ENCODE measurements at regions not wholly inside any gene's neighbourhood (a gene's known extent, or its start where the extent isn't known, plus 50 kb on each side); places are given as distances from the start of the nearest gene placed in this dataset.

DNA sequence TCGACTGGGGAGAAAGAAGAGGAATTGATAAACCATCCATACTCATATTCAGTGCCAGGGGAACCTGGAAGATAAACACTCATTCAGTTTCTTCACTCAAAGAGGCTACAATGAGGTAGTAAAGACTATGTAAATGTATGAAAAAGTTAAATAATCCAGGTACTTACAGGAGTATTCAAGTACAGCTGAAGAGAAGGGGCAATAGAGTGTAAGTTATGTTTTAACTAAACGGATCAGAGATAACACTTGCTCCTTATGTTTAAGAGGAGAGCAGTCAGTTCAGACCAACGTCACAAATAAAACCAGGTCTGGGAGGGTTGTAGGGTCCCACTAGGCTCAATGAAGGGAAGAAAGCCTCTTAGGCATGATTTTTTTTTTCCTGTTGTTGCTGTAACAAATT is 358.3 kb upstream of the SMIM21 start:
- DNase-seq: no peak

DNA sequence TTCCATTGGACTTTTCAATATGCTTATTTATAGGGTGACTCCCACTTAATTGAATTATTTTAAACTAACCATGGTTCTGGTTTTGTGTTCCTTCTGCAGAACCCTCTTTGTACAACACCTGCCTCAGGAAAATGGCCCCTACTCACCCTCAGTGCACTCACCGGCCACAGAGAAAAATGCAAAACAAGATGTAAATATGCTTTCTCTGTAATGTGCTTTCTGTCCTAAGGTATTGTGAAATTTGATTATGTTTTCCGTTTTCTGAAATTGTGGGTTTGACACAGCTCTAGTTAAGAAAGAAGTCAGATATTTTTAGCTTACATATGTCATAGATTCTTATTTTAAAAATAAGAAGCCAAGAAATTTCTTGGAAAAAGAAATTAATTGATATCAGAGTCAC is 357.7 kb upstream of the SMIM21 start:
- DNase-seq: no peak

DNA sequence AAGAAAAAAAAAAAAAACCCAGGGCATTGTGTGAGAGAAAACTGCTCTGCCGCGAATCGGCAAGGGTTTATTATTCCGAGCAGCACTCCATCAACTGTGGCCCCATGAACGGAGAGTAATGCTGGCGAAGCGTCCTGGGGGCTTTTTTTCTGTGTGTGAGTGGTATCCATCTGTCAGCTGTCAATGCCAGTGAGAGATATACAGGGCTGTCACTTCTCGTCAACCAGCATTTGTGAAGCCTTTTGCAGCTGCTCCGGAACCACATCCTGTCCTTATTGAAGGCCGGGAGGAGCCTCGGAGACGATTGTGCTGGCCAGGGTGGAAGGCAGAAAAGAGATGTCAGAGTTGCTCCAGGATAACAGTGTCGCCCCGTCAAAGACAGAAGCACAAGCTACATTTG is 356.9 kb upstream of the SMIM21 start:
- no peak for DNase-seq

DNA sequence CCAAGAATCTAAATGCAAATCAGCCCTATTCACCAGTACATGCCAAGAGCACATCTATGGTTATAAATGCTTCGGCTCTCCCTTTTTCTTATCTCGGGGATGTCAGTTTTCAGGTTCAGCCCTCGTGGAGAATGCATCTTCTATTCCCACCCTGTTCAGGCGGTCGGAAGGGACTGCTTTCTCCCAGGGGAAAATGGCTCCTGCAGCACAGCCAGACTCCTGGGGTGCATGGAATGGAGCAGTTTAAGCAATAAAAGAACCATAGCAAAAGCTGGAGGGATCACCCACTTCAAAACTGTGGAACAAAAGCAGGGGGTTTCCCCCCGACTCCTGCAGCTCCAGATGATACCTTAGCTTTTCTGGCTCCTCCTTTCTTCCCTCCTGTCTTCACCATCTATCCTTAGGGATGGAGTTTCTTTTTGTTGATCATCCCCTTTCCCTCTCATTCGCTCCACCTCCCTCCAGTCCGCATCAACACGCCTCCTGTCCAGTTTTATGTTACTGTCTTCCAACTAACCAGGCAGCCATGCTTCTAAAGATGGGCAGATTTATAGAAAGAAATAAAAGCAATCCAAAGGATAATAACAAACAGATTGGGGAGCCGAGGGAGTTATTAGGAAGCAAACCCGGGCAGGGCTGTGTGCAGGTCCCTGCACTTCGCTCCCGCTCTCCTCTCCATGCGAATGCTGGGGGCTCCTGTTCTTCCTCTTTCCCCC is 356.2 kb upstream of the SMIM21 start:
- no peak for DNase-seq

DNA sequence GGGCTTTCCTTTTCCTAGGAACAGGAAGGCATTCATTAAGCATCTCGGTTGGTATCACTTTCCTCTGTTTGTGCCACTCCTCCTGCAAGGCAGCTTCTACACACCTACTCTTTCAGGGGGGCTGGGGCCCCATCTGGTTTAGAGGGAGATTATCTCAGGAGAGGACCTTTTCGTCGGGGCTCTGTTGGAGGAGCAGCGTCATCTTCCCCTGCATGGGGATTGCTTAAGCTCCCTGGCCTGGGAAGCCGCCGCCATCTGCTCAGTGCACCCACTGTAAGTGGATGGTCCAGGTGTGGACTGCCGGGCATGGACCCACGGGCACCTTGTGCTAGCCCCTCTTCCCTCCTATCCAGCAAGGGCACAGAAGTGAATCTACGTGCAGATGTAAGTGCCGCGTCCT is 355.3 kb upstream of the SMIM21 start:
- DNase-seq: no peak

DNA sequence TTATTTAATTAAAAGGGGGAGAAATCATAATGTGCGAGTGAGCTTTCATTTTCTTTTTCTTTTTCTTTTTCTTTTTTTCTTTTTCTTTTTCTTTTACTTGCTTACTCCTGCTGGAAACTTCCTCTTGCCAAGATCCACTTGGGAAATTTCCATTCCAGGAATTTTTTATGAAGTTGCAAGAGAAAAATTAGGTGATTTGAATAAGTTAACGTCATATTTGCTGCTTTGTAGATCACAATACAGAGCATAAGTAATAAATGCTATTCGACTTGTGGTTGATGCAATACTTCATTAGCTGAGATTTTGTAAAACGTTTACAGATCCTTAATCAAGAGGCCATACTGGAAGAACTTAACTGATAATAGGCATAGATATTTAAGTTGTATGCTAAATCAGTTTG is 354.7 kb upstream of the SMIM21 start:
- no peak for DNase-seq

DNA sequence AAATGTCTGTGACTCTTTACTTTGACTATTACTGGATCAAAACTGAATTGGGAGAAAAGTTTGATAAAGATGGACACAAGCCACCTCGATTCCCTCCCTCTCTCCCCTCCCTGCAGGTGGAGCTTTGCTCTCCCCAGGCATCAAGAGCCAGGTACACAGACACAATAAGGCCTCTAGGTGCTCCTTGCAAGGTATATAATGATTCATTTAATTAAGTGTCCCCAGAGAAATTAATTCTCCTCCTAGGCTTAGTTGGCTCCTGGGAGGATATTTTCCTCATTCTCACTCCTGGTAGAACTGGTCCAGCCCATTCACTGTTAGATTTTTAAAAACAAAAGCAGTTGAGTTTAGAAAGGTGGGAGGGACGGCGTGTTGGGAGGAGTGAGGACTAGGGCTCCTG is 352.4 kb upstream of the SMIM21 start:
- no peak for DNase-seq

DNA sequence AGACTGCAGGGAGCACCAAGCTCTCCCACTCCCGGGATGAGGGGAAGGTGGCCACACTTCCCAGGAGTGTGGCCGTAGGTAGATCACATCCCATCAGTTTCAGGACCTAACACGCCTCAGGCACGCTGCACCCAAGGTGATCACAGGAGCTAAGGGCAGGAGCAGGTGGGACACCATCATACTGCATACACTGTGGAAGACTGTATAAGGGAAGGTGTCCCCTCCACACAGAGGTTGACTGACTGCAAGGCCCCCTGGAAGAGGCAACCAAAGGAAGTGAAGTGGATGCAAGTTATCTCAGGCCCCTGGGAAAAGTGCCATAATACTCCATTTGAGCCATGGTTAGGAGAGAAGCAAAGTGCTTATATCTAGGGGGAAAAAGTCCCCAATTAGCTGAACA is 351.9 kb upstream of the SMIM21 start:
- no peak for DNase-seq

DNA sequence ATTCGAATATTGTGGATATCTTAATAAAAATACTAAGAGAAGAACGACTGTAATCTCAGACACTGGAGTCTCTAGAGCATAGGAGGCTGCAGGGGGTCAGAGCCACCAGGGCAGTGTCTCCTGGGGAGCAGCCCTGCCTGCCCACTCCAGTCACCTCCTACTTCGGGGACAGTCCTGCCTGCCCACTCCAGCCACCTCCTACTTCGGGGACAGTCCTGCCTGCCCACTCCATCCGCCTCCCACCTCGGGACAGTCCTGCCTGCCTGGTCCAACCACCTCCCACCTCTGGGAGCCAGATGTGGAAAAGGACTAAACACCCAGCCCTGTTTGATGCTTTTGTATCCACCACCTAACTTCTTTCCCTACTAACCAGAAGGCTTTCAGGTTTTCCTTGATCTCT is 350.1 kb upstream of the SMIM21 start:
- DNase-seq: no peak

DNA sequence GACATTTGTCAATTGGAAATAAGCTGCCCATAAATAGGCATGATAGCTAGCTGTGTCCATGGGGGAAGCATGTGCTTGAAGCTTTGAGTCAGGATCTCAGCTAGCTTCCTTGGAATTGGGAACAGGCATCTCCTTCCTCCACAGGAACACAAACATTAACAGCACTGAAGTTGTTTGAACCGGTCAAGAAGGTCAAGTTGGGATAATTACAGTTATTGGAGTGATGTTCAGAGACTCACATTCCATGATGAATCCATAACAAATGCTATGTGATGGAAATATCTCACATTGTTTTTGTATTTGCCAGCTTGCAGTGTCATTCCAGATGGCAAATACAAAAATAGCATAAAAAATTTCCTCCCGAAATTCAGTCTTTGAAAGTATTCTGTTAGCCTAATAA is 347.6 kb upstream of the SMIM21 start:
- no peak for DNase-seq

DNA sequence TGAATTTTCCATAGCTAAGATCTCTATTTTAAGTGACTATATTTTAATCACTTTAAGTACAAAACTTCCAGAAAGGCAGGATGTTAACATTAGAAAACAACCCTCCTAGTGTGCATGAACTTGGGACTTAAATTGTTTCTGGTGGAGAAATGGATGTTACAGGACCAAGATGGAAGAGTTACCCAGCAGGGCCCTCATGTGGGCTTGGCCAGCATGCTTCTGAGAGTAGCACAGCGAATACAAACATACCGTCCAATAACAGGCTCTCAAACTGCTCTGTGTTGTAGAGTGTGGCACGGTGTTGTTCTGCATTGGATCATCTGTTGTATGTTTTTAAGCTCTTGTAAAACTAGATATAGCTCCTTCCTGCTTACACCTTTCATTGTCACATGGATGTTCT is 346.1 kb upstream of the SMIM21 start:
- no peak for DNase-seq

DNA sequence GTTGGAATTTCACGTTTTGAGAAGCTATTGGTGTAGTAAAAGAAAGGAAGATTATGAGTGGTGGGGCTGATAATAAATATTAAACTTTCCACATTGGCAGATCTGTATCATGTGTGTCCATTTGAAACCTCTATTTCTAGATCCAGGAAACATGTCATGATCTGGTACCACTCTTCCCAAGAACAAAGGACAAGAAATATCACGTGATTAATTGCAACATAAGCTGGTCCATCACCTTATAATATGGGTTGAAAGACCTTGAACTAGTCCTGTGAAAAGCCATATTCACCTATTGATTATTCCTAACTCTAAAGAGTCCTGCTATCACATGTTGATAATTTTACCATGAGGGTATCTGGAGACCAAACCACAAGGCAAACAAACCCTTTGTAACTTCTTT is 335.3 kb upstream of the SMIM21 start:
- DNase-seq: no peak

DNA sequence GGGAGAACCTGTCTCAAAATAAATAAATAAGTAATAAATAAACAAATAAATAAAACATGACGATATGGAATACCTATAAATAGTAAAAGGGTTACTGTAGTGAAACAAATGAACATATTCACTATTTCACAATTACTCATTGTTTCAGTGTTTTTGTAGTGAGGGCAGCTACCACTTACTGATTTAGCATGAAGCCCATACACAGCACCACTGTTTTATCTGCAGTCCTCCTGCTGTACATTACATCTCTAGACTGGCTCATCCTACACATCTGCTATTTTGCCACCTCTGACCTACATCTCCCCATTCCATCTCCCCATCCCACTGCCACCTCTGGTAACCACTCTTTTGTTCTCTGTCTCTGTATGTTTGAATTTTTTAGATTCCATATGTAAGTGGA is 332.7 kb upstream of the SMIM21 start:
- DNase-seq: no peak

DNA sequence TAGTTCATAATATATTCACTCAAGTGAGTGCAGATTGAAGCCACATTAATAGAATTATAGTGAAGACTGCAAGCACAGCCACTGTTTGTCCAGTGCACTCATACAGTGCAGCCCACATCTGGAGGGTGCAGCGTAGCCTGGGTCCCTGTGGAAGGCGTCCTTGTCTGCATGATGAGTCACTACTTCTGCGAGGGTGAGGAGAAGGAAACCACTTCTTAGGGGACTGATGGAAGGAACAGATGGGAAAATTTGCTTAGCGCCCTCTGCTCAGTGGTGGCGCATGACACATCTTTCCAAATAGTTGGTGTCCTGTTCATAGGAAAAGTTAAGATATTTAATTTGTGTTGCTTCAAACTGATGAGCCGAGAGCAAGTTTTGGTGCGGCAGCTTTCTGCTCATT is 330.4 kb upstream of the SMIM21 start:
- DNase-seq: no peak

DNA sequence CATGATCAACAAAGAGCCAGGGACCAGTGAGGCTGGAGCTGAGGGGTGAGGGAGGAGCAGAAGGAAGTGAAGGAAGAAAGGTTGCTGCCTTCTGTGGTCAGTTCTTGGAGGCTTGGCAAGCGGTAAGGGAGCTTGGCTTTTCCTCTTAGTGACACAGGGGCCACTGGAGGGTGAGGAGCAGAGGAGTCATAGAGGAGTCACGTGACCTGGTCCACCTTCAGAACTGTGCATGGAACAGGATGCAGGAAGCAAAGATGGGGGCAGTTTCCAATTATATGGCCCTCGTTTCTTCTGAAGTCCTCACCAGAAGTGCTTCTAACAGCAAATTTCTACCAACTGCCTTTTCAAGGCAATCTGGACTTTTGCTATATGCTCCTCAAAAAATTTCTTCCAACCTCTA is 326.9 kb upstream of the SMIM21 start:
- no peak for DNase-seq

DNA sequence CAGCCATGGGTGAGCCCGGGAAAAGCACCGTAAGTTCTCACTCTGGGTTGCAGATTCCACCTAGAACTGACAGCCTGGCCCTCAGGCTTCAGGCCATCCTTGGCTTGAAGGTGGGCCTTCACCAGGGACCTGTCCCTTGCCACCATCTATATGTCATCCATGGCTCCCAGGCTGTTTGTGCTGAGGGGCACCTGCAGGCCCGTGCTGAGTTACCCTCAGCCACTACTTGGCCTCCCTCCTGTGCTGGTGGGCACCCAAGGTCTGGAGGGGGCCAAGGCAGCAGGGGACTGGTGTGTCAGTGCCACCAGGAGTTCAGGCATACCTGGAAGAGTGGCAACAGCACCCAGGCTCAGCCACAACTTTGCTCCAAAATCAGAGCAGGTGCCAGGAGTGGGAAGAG is 326.2 kb upstream of the SMIM21 start:
- DNase-seq: no peak

DNA sequence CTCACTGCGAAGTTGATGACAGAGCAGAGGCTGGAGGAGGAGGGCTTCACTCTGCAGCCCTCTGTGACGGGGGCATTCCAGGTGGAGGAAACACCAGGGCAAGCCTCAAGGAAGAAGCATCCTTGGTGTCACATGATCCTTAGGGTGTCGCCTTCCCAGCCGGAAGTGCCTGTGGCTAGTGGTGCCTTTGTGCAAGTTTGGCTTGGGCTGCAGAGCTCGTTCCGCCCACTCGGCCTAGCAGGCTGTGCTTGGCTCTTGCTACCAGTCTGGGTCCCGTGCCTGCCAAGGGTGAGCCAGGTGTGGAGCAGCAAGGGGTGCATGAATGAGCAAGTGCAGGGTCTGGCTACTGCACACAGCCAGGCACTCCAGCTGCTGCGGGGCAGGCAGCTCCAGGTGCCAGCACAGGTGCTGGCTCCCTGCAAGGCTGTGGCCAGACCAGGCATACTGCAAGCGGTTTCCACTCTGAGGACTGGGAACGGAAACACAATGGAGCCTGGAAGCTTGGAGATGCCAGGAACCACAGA is 325.3 kb upstream of the SMIM21 start:
- peak; percentile 48 for DNase-seq

DNA sequence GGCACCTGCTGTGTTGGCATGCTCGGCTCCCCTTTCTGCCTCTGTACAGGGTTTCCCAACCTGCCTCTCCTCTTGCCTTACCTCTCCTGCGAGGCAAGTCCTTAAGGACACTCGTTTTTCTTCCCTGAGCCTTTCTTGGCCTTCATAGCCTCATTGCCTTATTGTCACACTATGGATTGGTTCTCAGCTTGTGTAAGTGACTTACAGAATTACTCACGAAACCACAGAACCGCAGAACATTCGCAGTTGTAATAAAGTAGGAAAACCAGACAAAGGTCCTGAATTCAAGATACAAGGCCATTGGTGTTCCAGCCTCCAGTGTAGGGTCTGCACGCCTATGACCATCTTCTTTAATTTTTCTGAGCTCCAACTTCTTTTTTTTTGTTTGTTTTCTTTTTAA is 317.6 kb upstream of the SMIM21 start:
- DNase-seq: no peak

DNA sequence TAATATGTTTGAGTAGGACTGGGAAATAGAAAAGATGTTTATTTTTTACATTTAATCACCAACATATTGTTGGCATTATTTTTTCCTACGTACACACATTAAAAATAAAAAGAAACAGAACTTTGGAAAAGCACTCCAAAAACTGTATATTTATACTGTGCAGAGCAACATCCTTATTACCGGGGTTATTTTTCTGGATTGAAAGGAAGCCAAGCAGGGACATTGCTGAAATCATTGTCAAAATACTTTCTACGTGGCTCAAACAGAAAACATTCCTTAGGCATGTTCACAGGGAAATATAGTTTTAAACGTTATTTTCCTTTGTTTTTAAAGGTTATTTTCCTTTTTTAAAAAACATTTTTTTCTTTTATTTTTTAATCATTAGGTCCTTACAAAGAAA is 315.0 kb upstream of the SMIM21 start:
- no peak for DNase-seq

DNA sequence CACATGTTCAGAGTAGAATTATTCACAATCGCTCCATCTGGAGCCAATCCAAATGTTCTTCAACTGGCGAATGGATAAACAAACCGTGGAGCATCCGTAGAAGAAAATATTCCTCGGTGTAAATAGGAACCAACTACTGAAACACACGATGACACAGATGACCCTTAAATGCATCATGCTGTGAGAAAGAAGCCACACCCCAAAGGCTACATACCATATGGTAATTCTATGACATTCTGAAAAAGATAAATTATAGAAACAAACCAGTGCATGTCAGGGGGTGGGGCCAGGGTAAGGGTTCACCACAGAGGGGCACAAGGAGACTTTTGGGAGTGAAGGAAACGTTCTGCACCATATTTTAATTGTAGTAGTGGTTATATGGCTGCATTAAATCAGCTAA is 312.2 kb upstream of the SMIM21 start:
- DNase-seq: no peak

DNA sequence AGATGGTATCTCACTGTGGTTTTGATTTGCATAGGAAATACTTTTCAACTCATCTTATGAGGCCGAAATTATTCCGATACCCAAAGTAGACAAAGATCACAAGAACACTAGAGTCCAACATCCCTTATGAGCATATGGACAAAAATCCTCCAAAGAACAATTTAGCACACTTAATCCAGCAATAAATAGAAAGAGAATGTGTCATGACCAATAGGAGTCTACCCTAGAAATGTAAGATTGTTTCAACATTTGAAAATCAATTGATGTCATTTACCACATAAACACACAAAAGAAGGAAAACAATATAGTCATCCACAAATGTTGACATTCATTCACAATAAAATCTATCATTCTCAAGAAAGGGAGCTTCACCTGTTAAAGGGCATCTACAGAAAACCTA is 307.8 kb upstream of the SMIM21 start:
- no peak for DNase-seq

DNA sequence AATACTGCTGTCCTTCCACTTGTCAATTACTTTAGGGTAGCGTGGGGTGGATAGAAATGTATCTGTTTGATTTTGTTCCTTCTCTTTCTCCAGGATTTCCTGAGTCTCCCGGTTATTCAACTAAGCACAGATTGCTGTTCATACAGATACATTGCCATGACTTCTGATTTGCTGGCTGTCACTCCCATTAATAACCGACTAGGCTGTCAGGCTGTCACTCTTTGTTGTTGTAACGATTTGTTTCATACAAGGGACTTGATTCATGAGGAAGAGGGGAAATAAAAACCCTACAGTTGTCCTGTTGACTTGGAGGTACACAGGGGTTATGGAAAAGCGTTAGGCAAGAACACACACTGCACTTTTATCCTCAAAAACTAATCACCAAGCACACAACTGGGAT is 302.7 kb upstream of the SMIM21 start:
- DNase-seq: no peak

DNA sequence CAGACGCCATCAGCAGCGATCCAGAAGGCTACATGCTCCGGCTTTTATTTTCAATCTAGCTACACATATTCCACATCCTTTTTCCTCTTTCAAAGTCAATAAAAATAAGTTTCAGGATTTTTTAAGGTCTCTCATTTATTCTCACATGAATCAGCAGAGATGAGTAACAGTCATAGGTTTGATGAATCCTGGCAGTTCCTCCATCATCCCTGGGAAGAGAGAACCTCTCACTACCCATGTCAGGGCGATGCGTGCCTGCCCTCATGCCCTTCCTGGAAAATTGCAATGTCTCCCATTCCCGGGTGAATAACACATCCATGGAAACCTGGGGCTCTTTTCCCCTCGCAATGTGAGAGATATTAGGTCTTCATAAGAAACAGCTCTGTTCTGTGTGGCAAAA is 301.1 kb upstream of the SMIM21 start:
- DNase-seq: no peak

DNA sequence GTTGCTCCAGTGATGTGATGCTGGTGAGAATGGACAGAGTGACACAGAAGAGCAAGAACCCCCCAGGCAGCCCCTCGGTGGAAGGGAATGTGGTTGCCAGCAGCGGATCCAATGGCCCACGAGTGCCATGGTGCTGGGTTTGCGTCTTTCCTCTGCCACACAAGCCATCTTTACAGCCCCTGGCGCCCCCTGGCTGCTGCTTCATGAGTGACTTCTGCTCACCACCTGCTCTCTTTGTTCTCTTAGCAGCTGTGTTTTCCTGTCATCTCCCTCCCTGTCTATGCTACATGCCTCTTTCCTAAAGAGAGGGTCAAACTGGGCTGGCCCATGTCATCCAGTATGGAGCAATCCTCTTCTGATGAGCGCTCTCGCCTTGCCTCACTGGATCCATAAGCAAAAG is 300.0 kb upstream of the SMIM21 start:
- DNase-seq: peak; percentile 71

DNA sequence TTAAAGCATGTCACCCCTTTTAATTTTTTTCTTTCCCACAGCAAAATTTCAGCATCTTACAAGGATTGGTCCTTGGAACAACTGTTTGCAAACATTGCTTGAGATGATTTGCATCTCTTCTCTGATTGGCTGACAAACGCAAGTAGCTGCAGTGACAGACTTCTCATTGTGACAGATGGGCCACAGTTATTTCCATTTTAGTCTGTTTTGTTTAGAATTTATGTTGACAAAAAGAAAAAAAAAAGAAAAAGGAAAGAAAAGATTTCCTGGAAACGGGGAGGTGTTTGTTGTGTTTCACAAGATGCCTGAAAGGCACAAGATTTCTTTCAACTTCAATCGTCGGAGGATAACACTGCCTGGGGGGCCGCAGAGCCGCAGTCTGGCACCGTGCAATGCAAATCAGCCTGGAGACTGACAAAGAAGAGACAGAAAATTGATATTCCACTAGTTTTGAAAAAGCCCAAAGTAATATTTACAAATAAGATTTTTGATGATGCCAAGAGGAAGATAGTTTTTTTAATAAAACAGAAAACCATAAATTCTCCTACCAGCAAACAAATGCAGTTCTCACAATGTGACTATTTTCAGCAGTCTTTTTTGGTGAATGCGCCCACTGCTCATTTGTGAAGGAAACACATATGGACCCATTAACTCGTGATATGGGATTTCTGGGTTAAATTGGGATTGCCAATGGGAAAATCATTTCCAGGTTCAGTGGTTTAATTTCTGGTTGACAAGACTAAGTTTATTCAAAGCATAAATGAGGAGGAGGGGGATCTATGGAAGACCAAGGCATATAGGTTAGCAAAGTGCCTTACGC is 296.2 kb upstream of the SMIM21 start:
- no peak for DNase-seq

All from COR-L47 (cell line).